Motor neuron (in vitro differentiated cells): ENCODE measurements at regions not wholly inside any gene's neighbourhood (a gene's known extent, or its start where the extent isn't known, plus 50 kb on each side); places are given as distances from the start of the nearest gene placed in this dataset.

Experiments used
- ATAC-seq, 8 experiments: fragments of 200-7000 bp; cut with Tn5 transposase; replicated peaks in 6 of 8; 2 replicates each; pipeline ENCODE4 v1.8.0; 2021; ENCODE audit warnings: mild to moderate bottlenecking in 8 of 8, moderate library complexity in 8 of 8
- H3K27ac ChIP-seq, 2 donors: fragments of 250-450 bp; sonication (Bioruptor Pico); 2 replicates each; pipeline ENCODE4 v1.9.0; 2021; ENCODE audit warnings: antibody characterized with exemption in 2 of 2, mild to moderate bottlenecking in 2 of 2, moderate library complexity in 1 of 2
- H3K4me1 ChIP-seq, 2 donors: fragments of 250-450 bp; sonication (Bioruptor Pico); replicated peaks in 1 of 2; 2 replicates each; pipeline ENCODE4 v1.6.1; 2021; ENCODE audit warnings: antibody characterized with exemption in 2 of 2, mild to moderate bottlenecking in 2 of 2, moderate library complexity in 1 of 2
- H3K4me3 ChIP-seq, 5 donors: fragments of 250-450 bp; sonication (Bioruptor Pico); 2 replicates each; pipeline ENCODE4 v1.9.0; 2021; ENCODE audit warnings: antibody characterized with exemption in 5 of 5, mild to moderate bottlenecking in 5 of 5, moderate library complexity in 4 of 5
- WGBS, 10 experiments: fragments of 450-650 bp; shearing (Covaris generic); methylation state at CpG; one replicate each; pipeline ENCODE4 v1.0.0; 2022; 5-methylcytosine and 5-hydroxymethylcytosine counted together
- in situ Hi-C, 9 experiments: fragments of 400-800 bp; cut with MboI; loops; one replicate each; pipeline ENCODE4 v1.15.0; 2021; ENCODE audit warnings: low sequenced_read_pairs in 9 of 9, low pct_unique_long_range_greater_than_20kb in 2 of 9; ENCODE audit not compliant: unreplicated experiment in 9 of 9

DNA sequence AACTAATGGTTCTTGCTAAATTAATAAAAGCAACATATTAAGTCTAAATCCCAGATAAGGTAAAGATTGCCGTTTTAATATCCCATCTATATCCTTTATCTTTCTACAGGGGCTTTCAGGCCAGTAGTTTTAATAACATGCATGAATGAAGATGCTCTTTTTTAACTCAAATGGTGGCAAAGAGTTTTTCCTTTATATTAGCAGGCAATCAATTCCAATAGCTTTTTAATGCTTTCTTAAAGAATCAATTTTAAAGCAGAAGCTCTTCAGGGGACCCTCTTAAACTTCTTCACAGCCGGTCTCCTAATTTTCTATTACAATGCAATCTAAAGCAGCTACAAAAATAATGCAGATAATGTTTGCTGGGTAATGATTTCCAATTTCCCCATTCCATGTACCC lies 107.8 kb upstream of the HS3ST5 start:
- Histone ChIP-seq H3K27ac (no peak overlapping the region), H3K4me1 (peaks cover 0 to 9% of the 10 kb centered on the region in 2 donors), H3K4me3 (no peak overlapping the region)
- ATAC-seq: no peak
- WGBS, 10 experiments: 0 to 100% (median 70%) methylated on average over 1 to 2 of the region's 2 CpGs
- in situ Hi-C loops: no loop called here

DNA sequence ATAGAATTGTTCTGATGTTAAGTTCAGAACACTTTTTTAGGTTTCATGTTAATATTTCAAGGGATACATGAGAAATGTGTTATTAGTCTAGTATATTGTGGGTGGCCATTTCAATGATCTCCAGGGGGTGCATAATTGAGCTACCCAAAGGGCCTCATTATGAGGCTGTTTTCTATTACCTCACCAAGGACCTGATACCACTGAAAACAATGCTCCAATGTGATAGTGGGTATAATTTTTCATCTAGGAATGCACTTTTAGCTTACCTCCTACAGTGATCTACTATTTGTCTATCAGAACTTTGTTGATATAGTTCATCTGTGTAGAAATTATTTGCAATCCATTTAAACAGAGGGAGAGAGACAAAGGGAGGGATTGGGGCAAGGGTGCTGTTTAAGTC lies 106.8 kb upstream of the HS3ST5 start:
- in situ Hi-C loops: no loop called here
- H3K4me1 ChIP-seq: peaks cover 0 to 9% of the 10 kb centered on the region in 2 donors
- no peak overlapping the region for H3K4me3 ChIP-seq
- H3K27ac ChIP-seq: no peak overlapping the region
- ATAC-seq: no peak

DNA sequence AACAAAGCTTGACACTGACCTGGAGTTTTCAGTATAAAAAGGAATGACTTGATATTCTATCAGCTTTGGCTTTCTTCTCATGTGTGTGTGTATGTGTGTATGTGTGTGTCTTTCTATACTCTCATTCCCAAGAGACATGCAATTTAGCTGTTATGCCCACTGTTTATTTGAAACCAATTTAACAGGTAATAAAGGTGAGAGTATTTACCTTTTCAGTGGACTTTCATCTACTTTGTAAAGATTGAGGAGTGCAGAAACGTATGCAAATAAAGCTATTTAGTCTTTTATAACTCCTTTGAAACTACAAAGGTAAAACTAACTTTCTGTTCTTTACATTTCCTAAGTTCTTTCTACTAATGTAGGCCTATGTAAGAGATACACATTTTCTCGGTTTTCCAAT lies 103.5 kb upstream of the HS3ST5 start:
- 13 to 100% (median 79%) methylated on average over 1 to 2 of the region's 2 CpGs; no CpG with 5 or more reads in 2 of the 10 experiments for WGBS, 10 experiments
- in situ Hi-C loops: no loop called here
- no peak for ATAC-seq
- Histone ChIP-seq H3K4me1 (peaks cover 0 to 9% of the 10 kb centered on the region in 2 donors), H3K27ac (no peak overlapping the region), H3K4me3 (no peak overlapping the region)

DNA sequence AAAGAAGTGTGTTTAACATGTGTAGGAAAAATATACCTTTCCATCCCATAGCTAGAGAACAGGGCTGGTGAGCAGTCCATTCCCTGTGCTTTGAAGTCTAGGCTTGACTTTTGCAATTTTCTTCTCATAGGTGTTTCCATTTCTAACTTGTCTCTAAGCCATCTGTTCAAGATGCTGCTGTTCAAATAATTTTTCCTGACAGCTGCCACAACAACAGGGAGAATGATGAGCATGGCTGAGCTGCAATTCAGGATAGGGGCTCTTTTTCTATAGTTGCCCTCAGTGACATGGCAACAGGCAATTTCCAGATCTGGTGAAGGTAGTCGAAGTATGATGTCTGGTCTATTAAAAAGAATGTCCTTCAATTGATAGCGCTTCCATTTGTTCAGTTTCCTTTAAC lies 103.0 kb upstream of the HS3ST5 start:
- in situ Hi-C loops: no loop called here
- Histone ChIP-seq H3K4me3 (no peak overlapping the region), H3K4me1 (peaks cover 0 to 8% of the 10 kb centered on the region in 2 donors), H3K27ac (no peak overlapping the region)
- 13 to 100% (median 60%) methylated on average over 1 to 2 of the region's 2 CpGs; no CpG with 5 or more reads in 1 of the 10 experiments for WGBS, 10 experiments
- no peak for ATAC-seq

DNA sequence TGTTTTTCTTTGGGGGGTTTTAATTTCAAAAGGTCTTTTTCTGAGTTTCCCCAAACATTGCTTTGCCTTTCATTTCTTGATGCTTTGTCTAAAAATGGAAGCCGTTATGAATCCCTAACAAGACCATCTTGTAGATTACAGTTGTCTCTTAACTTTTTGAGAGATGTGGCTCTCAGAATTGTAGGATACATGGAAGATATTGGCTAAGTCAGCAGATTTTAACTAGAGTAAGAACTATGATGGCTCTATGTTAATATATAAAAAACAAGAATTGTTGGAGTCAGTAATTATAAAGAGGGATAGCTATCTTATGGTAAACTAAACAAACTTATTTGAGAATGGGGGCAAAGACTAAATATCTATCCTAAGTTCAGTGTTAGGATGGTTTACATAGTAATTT lies 96.6 kb upstream of the HS3ST5 start:
- Histone ChIP-seq H3K4me3 (no peak overlapping the region), H3K4me1 (no peaks in the 10 kb centered on the region), H3K27ac (no peak overlapping the region)
- ATAC-seq: no peak
- 0 to 100% (median 55%) methylated on average over 1 of the region's 1 CpG; no CpG with 5 or more reads in 2 of the 10 experiments for WGBS, 10 experiments
- in situ Hi-C loops: no loop called here

DNA sequence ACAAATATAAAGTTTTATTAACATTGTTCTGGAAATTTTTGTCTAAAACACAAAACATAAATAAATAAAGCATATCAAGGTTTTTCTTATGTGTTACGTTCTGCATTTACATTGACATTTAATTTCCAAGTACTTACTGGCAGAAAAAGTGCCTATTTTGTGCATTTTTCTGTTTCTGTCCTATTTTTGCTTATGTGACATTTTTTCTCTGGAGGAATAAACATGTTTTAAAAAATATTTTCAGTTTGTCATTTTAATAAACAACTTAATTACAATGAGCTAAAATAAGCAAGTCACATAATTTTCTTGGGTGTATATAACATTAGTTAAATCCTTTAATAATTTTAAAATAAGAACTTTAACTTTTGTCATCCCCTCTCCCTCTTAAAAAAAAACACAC lies 94.4 kb upstream of the HS3ST5 start:
- in situ Hi-C loops: no loop called here
- no peak overlapping the region for H3K4me3 ChIP-seq
- ATAC-seq: no peak
- 0 to 100% (median 85%) methylated on average over 1 of the region's 1 CpG for WGBS, 10 experiments
- H3K4me1 ChIP-seq: no peaks in the 10 kb centered on the region
- no peak overlapping the region for H3K27ac ChIP-seq

DNA sequence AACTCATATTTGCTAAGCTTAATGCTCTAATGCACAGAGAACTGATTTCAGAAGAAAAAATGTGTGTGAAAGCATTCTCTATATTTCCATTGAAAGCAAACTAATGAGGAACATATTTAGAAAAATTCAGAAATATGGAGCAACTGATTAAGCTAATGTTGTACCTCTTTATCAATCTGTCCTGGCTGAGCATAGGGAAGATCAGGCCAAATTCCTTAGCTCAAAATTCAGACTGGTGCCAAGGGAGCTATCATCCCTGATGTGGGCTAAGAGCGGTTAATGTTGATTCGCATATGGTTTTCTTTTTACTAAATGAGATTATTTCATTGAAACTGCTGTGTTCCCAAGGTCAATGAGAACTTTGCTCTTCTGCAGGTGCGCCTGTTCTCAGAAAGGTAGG lies 93.9 kb upstream of the HS3ST5 start:
- in situ Hi-C loops: no loop called here
- Histone ChIP-seq H3K27ac (no peak overlapping the region), H3K4me3 (no peak overlapping the region), H3K4me1 (no peaks in the 10 kb centered on the region)
- WGBS, 10 experiments: 22 to 100% (median 82%) methylated on average over 1 to 3 of the region's 3 CpGs
- ATAC-seq: no peak

DNA sequence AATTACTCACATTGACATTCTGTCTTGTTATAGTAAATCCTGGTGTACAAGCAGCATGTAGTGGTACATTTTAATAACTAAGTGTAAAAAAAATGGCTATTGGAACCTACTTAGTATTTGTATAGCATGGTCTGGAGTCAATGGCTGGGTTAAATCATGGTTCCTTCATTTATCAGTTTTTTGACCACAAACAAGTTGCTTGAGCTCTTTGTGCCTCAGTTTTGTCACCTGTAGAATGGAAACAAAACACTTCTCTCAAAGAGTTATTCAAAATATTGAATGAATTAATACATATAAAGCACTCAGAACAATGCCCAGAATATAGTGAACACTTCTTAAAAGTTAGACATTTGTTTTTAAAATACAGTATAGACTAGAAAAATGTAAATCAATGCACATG lies 93.2 kb upstream of the HS3ST5 start:
- Histone ChIP-seq H3K4me3 (no peak overlapping the region), H3K4me1 (no peaks in the 10 kb centered on the region), H3K27ac (no peak overlapping the region)
- no peak for ATAC-seq
- in situ Hi-C loops: no loop called here

DNA sequence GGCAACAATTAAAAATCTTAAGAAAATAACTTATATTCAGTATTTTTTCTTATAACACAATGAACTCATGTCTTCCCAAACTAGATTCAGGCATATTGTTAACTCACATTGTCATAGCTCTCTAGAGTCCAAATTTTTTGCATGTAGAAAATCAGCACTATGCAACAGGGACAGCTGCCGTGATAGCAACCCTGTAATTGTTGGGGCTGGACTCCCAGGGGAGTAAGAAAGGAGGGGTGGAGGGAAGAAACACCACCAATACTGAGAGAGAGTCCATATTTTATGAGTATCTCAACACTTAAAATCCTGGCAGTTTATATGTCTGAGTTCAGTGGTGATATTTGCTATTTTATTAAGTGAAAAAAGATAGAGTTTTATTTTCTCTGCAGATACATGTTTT lies 89.6 kb upstream of the HS3ST5 start:
- Histone ChIP-seq H3K4me1 (no peaks in the 10 kb centered on the region), H3K4me3 (no peak overlapping the region), H3K27ac (no peak overlapping the region)
- in situ Hi-C loops: no loop called here
- 0 to 67% (median 33%) methylated on average over 1 of the region's 1 CpG; no CpG with 5 or more reads in 1 of the 10 experiments for WGBS, 10 experiments
- peak in 2 of 8 experiments; percentile 42 to 50 for ATAC-seq

DNA sequence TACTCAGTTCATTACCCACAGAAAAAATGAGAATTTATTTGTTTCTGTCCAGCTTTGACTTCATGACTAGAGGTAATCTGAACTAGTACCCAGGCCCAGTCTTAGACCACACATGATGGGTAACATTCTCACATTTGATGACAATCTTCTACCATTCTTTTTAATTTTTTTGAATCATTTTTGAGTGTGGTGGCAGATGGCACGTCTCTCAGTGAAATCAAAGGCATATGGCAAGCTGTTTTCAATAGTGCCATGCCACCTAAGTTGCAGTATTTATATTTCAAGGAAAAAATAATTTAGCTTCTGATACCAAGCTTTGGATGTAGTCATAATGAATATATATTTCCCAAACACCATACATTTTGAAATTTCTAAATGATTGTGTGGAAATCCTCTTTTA lies 88.8 kb upstream of the HS3ST5 start:
- ATAC-seq: no peak
- H3K27ac ChIP-seq: no peak overlapping the region
- H3K4me1 ChIP-seq: no peaks in the 10 kb centered on the region
- in situ Hi-C loops: no loop called here
- 0 to 100% (median 33%) methylated on average over 1 of the region's 1 CpG; no CpG with 5 or more reads in 2 of the 10 experiments for WGBS, 10 experiments
- no peak overlapping the region for H3K4me3 ChIP-seq

DNA sequence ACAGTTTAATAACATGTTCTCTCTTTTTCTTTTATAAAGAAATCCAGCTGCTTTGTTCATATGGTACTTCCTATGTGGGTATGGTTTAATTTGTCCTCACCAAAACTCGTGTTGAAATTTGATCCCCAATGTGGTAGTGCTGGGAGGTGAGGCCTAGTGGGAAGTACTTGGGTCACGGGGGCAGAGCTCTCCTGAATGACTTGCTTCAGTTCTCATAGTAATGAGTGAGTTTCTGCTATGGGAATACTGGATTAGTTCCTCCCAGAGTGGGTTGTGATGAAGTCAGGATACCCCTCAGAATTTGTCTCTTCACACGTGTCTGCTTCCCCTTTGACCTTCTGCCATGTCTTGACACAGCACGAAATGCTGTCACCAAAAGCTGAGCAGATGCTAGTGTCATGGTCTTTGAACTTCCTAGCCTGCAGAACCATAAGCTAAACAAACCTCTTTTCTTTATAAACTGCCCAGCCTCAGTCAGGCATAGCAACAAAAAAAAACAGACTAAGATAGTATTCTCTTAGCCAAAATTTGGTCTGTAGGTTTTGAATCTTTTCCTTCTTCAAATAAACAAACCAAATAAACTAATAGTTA lies 87.8 kb upstream of the HS3ST5 start:
- no peak for ATAC-seq
- Histone ChIP-seq H3K4me3 (no peak overlapping the region), H3K4me1 (no peaks in the 10 kb centered on the region), H3K27ac (no peak overlapping the region)
- WGBS, 10 experiments: 0 to 80% (median 23%) methylated on average over 1 to 4 of the region's 4 CpGs
- in situ Hi-C loops: no loop called here

DNA sequence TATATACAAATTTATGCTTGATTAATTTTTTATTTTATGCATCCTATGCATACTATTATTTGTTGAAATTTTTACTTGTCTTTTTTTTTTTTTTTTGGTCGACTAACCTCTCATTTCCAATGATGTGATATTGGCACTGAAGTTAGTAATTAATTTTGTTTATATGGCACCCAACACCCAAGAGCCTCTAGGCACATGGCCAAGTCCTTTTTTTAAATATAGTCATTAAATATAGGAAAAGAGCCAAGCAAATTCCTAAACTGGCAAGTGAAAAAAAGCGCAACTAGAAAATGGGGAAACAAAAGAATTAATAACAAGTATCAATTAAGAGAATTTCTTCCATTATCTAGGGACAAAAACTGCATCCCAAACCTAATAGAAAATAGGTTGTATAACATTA lies 85.5 kb upstream of the HS3ST5 start:
- in situ Hi-C loops: no loop called here
- H3K4me1 ChIP-seq: no peaks in the 10 kb centered on the region
- WGBS, 10 experiments: 15 to 100% (median 56%) methylated on average over 1 to 2 of the region's 2 CpGs; no CpG with 5 or more reads in 1 of the 10 experiments
- ATAC-seq: no peak
- no peak overlapping the region for H3K4me3 ChIP-seq
- H3K27ac ChIP-seq: no peak overlapping the region

DNA sequence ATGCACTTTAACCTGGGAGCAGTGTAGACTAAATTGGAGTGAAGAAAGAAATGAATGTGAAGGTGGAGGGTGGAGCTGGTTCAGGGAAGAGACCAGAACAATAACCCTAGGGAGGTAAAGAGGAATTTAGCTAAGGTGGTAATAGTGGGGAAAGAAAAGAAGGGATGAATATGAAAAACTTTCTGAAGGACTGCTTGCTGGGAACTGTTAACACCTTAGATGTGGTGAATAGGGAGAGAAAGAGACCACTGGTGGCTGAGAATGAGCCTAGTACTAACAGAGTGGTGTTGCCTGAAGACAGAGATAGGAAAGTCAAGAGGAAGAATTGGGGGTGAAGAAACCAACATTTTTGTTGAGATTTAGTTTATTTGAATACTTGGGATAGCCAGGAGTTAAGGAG lies 78.4 kb upstream of the HS3ST5 start:
- no peak for ATAC-seq
- in situ Hi-C loops: no loop called here
- Histone ChIP-seq H3K4me1 (peaks cover 0 to 6% of the 10 kb centered on the region in 2 donors), H3K27ac (no peak overlapping the region), H3K4me3 (no peak overlapping the region)

DNA sequence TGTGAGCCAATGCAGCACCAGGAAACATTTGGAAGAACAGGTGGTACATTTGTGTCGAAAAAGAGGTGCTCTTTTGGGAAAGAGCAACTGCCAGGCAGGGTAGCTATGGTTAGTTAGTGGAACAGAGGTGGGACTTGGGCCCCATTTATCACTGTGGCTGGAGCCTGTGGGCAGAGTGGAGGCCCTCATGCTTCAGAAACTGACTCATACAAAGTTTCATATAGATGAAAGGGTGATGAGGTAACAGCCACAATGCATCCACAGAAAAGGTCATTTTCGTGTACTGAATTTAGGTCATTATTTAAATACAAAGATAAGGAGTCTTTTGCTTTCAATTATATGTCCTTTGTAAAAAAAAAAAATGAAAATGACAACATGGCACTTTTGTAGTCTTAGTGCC lies 76.4 kb upstream of the HS3ST5 start:
- Histone ChIP-seq H3K4me3 (no peak overlapping the region), H3K4me1 (peaks cover 0 to 6% of the 10 kb centered on the region in 2 donors), H3K27ac (no peak overlapping the region)
- ATAC-seq: peak in 3 of 8 experiments; percentile 57 to 93 (median 65)
- WGBS, 10 experiments: 0 to 71% (median 29%) methylated on average over 1 to 2 of the region's 2 CpGs; no CpG with 5 or more reads in 1 of the 10 experiments
- in situ Hi-C loops: no loop called here
